ENCODE measurements at regions not wholly inside any gene's neighbourhood (a gene's known extent, or its start where the extent isn't known, plus 50 kb on each side); places are given as distances from the start of the nearest gene placed in this dataset.

- no peak for TF ChIP-seq CTCF (IDR thresholded peaks at IDR 0.05; ENCODE audit: borderline replicate concordance, extremely low read depth, insufficient read depth)
- Histone ChIP-seq H3K27ac (ENCODE audit: low read depth in 2 of 2, low read length in 2 of 2) (no peak overlapping the region), H3K9me3 (ENCODE audit: control insufficient read depth in 2 of 3, insufficient read depth in 1 of 3, low read length in 3 of 3) (no peaks in the 10 kb centered on the region), H3K9ac (ENCODE audit: low read length in 3 of 3) (no peak overlapping the region), H3K36me3 (ENCODE audit: control insufficient read depth in 2 of 3, insufficient read depth in 3 of 3, low read length in 3 of 3) (no peaks in the 10 kb centered on the region), H3K4me3 (ENCODE audit: low read length in 3 of 3) (no peak overlapping the region), H3K4me1 (ENCODE audit: control insufficient read depth in 2 of 3, insufficient read depth in 2 of 3, low read depth in 1 of 3, low read length in 3 of 3) (no peaks in the 10 kb centered on the region), H3K27me3 (ENCODE audit: control insufficient read depth, insufficient read depth, low read length) (no peaks in the 10 kb centered on the region)
- intact Hi-C loops (cut with DNase I) = no loop called here
- FAIRE-seq = no peak
- DNase-seq = no peak
Measured at GRCh38 chr3:150020527-150020926, 49.8 kb upstream of the PFN2 start.

All from kidney (tissue), 13 donors.